IMR-90 (cell line): ENCODE measurements at regions not wholly inside any gene's neighbourhood (a gene's known extent, or its start where the extent isn't known, plus 50 kb on each side); places are given as distances from the start of the nearest gene placed in this dataset.

ENCODE experiments used
- ATAC-seq: fragments of 200-7000 bp; cut with Tn5 transposase; 2 replicates; pipeline ENCODE4 v1.9.1; 2020; ENCODE audit warnings: low read depth, mild to moderate bottlenecking, moderate library complexity
- BruUV-seq: library from RNA; stranded (reverse); fragments of 400-500 nt; replicated peaks from 2 replicates; lab custom pipeline; 2021; lab: Mats Ljungman, UMichigan
- CTCF ChIA-PET: fragments of 300-600 bp; formaldehyde crosslinking; extraction: SDS; loops from one replicate; lab custom pipeline; 2021; ENCODE audit warnings: antibody characterized with exemption; lab: Yijun Ruan, JAX
- POLR2A ChIA-PET: fragments of 300-600 bp; sonication (Branson Sonifier 250); formaldehyde crosslinking; loops from one replicate; lab custom pipeline; 2022; ENCODE audit warnings: antibody characterized with exemption; ENCODE audit not compliant: unreplicated experiment; lab: Charles Lee
- DNase-seq: peaks from one replicate; pipeline ENCODE4 v3.0.0; 2013
- H2AFZ ChIP-seq: replicated peaks from 2 replicates; pipeline ENCODE3; 2013; ENCODE audit warnings: low read length, mild to moderate bottlenecking; ENCODE audit not compliant: poor library complexity
- H2AK5ac ChIP-seq: 2 replicates; pipeline ENCODE4 v1.6.1; 2013; ENCODE audit warnings: low read depth, low read length, inconsistent platforms
- H2AK9ac ChIP-seq: replicated peaks from 2 replicates; pipeline ENCODE3; 2013; ENCODE audit warnings: mild to moderate bottlenecking, low read depth, low read length, moderate library complexity; ENCODE audit not compliant: poor library complexity
- H2BK120ac ChIP-seq: 2 replicates; pipeline ENCODE4 v1.6.1; 2013; ENCODE audit warnings: low read depth, low read length, inconsistent platforms
- H2BK15ac ChIP-seq: 3 replicates; pipeline ENCODE4 v1.6.1; 2013; ENCODE audit warnings: low read depth, low read length, inconsistent platforms
- H2BK20ac ChIP-seq: 2 replicates; pipeline ENCODE4 v1.6.1; 2013; ENCODE audit warnings: low read depth, mild to moderate bottlenecking, inconsistent platforms, low read length, moderate library complexity
- H2BK5ac ChIP-seq: 2 replicates; pipeline ENCODE4 v1.6.1; 2013; ENCODE audit warnings: mild to moderate bottlenecking, low read depth, low read length, inconsistent platforms; ENCODE audit not compliant: poor library complexity, severe bottlenecking
- H3K14ac ChIP-seq: replicated peaks from 2 replicates; pipeline ENCODE4 v1.6.1; 2013; ENCODE audit warnings: low read depth, low read length, inconsistent platforms
- H3K18ac ChIP-seq: 2 replicates; pipeline ENCODE4 v1.6.1; 2013; ENCODE audit warnings: low read depth, low read length, control low read depth
- H3K23ac ChIP-seq: 2 replicates; pipeline ENCODE4 v1.6.1; 2013; ENCODE audit warnings: low read depth, low read length, inconsistent platforms
- H3K27ac ChIP-seq: 2 replicates; pipeline ENCODE4 v1.5.1; 2013; ENCODE audit warnings: mild to moderate bottlenecking, control low read depth, low read length; ENCODE audit not compliant: insufficient read depth
- H3K27me3 ChIP-seq: 2 replicates; pipeline ENCODE4 v1.6.1; 2013; ENCODE audit warnings: low read length; ENCODE audit not compliant: control insufficient read depth, insufficient read depth
- H3K36me3 ChIP-seq: 2 replicates; pipeline ENCODE4 v1.6.1; 2013; ENCODE audit warnings: low read length, mixed read lengths; ENCODE audit not compliant: control insufficient read depth, insufficient read depth
- H3K4ac ChIP-seq: 2 replicates; pipeline ENCODE4 v1.6.1; 2013; ENCODE audit warnings: low read depth, low read length, inconsistent platforms
- H3K4me1 ChIP-seq: 2 replicates; pipeline ENCODE4 v1.6.1; 2013; ENCODE audit warnings: low read length, mixed read lengths; ENCODE audit not compliant: control insufficient read depth, insufficient read depth
- H3K4me2 ChIP-seq: 2 replicates; pipeline ENCODE4 v1.6.1; 2013; ENCODE audit warnings: low read depth, mild to moderate bottlenecking, control low read depth, low read length, moderate library complexity
- H3K4me3 ChIP-seq: 2 replicates; pipeline ENCODE4 v1.5.1; 2013; ENCODE audit warnings: low read depth, mild to moderate bottlenecking, control low read depth, low read length, moderate library complexity; ENCODE audit not compliant: insufficient read depth
- H3K56ac ChIP-seq: 2 replicates; pipeline ENCODE4 v1.6.1; 2013; ENCODE audit warnings: low read length, inconsistent platforms; ENCODE audit not compliant: insufficient read depth; ENCODE audit errors: extremely low read depth
- H3K79me1 ChIP-seq, 2 experiments: 2 replicates each; pipeline ENCODE4 v1.6.1; 2013; ENCODE audit warnings: low read length in 2 of 2, inconsistent platforms in 1 of 2, low read depth in 1 of 2
- H3K9ac ChIP-seq: 2 replicates; pipeline ENCODE4 v1.6.1; 2013; ENCODE audit warnings: low read depth, low read length, control low read depth
- H3K9me1 ChIP-seq: 2 replicates; pipeline ENCODE4 v1.6.1; 2013; ENCODE audit warnings: low read length, inconsistent platforms; ENCODE audit not compliant: insufficient read depth
- H3K9me3 ChIP-seq: 2 replicates; pipeline ENCODE4 v1.6.1; 2013; ENCODE audit warnings: low read length; ENCODE audit not compliant: control insufficient read depth, insufficient read depth
- H4K20me1 ChIP-seq: 2 replicates; pipeline ENCODE4 v1.6.1; 2013; ENCODE audit warnings: low read length, inconsistent platforms; ENCODE audit not compliant: insufficient read depth
- H4K5ac ChIP-seq: 2 replicates; pipeline ENCODE4 v1.6.1; 2013; ENCODE audit warnings: mild to moderate bottlenecking, low read depth, low read length, control low read depth
- H4K8ac ChIP-seq, 2 experiments: 2 replicates each; pipeline ENCODE4 v1.6.1; 2013; ENCODE audit warnings: low read depth in 2 of 2, low read length in 2 of 2, control low read depth in 1 of 2, inconsistent platforms in 1 of 2
- H4K91ac ChIP-seq: 2 replicates; pipeline ENCODE4 v1.6.1; 2013; ENCODE audit warnings: low read depth, low read length, inconsistent platforms; ENCODE audit not compliant: insufficient read depth
- BHLHE40 ChIP-seq: fragments of 150-350 bp; IDR thresholded peaks from 2 replicates; pipeline ENCODE4 v1.6.1; 2016; ENCODE audit warnings: mild to moderate bottlenecking, low read depth, low read length
- CEBPB ChIP-seq: IDR thresholded peaks from 2 replicates; pipeline ENCODE4 v1.6.1; 2012; ENCODE audit warnings: low read depth, low read length, improper control_type of control experiment
- CHD1 ChIP-seq: IDR thresholded peaks from 2 replicates; pipeline ENCODE4 v1.6.1; 2012; ENCODE audit warnings: low read depth, low read length, improper control_type of control experiment
- FOS ChIP-seq: fragments of 150-350 bp; IDR thresholded peaks from 2 replicates; pipeline ENCODE4 v1.6.1; 2016; ENCODE audit warnings: low read depth, low read length
- MAZ ChIP-seq: IDR thresholded peaks from 2 replicates; pipeline ENCODE4 v1.6.1; 2012; ENCODE audit warnings: low read depth, mild to moderate bottlenecking, low read length, improper control_type of control experiment, moderate library complexity, borderline replicate concordance
- MXI1 ChIP-seq: IDR thresholded peaks from 2 replicates; pipeline ENCODE4 v1.6.1; 2012; ENCODE audit warnings: low read depth, mild to moderate bottlenecking, low read length, moderate library complexity, borderline replicate concordance
- RAD21 ChIP-seq: IDR thresholded peaks from 2 replicates; pipeline ENCODE4 v1.6.1; 2012; ENCODE audit warnings: low read length, improper control_type of control experiment
- RCOR1 ChIP-seq: IDR thresholded peaks from 2 replicates; pipeline ENCODE4 v1.6.1; 2012; ENCODE audit warnings: mild to moderate bottlenecking, low read length, improper control_type of control experiment; ENCODE audit not compliant: insufficient replicate concordance
- SMC3 ChIP-seq: fragments of 150-350 bp; IDR thresholded peaks from 2 replicates; pipeline ENCODE4 v1.6.1; 2016; ENCODE audit warnings: low read depth, mild to moderate bottlenecking, antibody characterized with exemption, low read length, moderate library complexity
- WGBS, 2 experiments: methylation state at CpG; one replicate each; pipeline versions ENCODE4 v1.1.5 to v1.1.7; 2013; ENCODE audit warnings: missing lambda C conversion rate in 2 of 2; ENCODE audit not compliant: insufficient read length in 1 of 2; ENCODE audit errors: extremely low coverage in 2 of 2; 5-methylcytosine and 5-hydroxymethylcytosine counted together
- dilution Hi-C: fragments of 300-500 bp; cut with HindIII; formaldehyde crosslinking; loops from one replicate; pipeline ENCODE4 v1.14.3; 2018; ENCODE audit warnings: low sequenced_read_pairs; ENCODE audit not compliant: unreplicated experiment
- in situ Hi-C: fragments of 300-500 bp; cut with MboI; formaldehyde crosslinking; loops from 3 replicates; pipeline ENCODE4 v1.14.3; 2019; ENCODE audit warnings: low sequenced_read_pairs, inconsistent platforms, mixed read lengths
- intact Hi-C: fragments of 100-400 bp; cut with micrococcal nuclease; formaldehyde crosslinking; loops from 2 replicates; pipeline ENCODE4 v1.10.0; 2022
- TF ChIP-seq, protein P1 (sequence below): fragments of 150-350 bp; IDR thresholded peaks from 2 replicates; pipeline ENCODE4 v1.6.1; 2016; ENCODE audit warnings: low read depth, mild to moderate bottlenecking, low read length, moderate library complexity, borderline replicate concordance

DNA sequence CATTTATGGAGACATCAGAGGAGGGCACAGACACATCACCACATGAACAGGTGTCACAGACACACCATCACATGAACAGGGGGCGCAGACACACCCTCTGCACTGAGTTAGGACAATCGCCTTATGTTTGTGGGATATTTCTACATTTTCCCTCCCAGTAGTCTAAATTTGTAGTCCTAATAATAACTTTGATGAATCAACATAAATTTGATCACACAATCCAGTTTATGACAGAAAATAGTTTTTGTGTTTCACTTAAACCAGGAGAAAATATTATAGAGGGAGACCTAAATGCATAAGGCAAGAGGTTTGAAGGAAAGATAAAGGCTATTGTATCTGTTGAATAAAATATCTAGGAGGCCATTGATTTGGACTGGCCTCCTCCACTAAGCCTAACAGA lies 195.7 kb downstream of the GPX5 start:
- no peaks in the 10 kb centered on the region for H3K9me1 ChIP-seq
- no peak overlapping the region for H3K4me3 ChIP-seq
- H2AK5ac ChIP-seq = no peak overlapping the region
- no peak overlapping the region for H2BK120ac ChIP-seq
- H4K91ac ChIP-seq = no peak overlapping the region
- H3K27me3 ChIP-seq = no peaks in the 10 kb centered on the region
- no peak overlapping the region for H4K5ac ChIP-seq
- no peak overlapping the region for H3K4ac ChIP-seq
- BruUV-seq = no TSS peak
- no peak overlapping the region for H3K9ac ChIP-seq
- DNase-seq (no peak), ATAC-seq (no peak)
- no peaks in the 10 kb centered on the region for H3K4me1 ChIP-seq
- no peaks in the 10 kb centered on the region for H3K9me3 ChIP-seq
- in situ Hi-C loops = no loop called here
- no peaks in the 10 kb centered on the region for H3K36me3 ChIP-seq
- no peaks in the 10 kb centered on the region for H3K79me1 ChIP-seq
- no peak overlapping the region for H2BK5ac ChIP-seq
- no peak overlapping the region for H3K56ac ChIP-seq
- no peaks in the 10 kb centered on the region for H4K20me1 ChIP-seq
- intact Hi-C loops = no loop called here
- H3K23ac ChIP-seq = no peak overlapping the region
- no peak overlapping the region for H4K8ac ChIP-seq
- H2AK9ac ChIP-seq = no peak overlapping the region
- dilution Hi-C loops = no loop called here
- H3K27ac ChIP-seq = no peak overlapping the region
- TF ChIP-seq, protein P1, sequence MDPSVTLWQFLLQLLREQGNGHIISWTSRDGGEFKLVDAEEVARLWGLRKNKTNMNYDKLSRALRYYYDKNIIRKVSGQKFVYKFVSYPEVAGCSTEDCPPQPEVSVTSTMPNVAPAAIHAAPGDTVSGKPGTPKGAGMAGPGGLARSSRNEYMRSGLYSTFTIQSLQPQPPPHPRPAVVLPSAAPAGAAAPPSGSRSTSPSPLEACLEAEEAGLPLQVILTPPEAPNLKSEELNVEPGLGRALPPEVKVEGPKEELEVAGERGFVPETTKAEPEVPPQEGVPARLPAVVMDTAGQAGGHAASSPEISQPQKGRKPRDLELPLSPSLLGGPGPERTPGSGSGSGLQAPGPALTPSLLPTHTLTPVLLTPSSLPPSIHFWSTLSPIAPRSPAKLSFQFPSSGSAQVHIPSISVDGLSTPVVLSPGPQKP = no peak
- TF ChIP-seq FOS = no peak
- no peak for TF ChIP-seq RCOR1
- no peak for TF ChIP-seq BHLHE40
- no peak for TF ChIP-seq MXI1
- no peak for TF ChIP-seq SMC3
- no peak for TF ChIP-seq CHD1
- no peak for TF ChIP-seq RAD21
- TF ChIP-seq MAZ = no peak
- no peak for TF ChIP-seq CEBPB
- H2BK20ac ChIP-seq = no peak overlapping the region
- POLR2A ChIA-PET = no interaction called here
- H3K18ac ChIP-seq = no peak overlapping the region
- no CpG with 5 or more reads among the region's 2 CpGs for WGBS, 2 experiments
- no peak overlapping the region for H3K4me2 ChIP-seq
- no peak overlapping the region for H2AFZ ChIP-seq
- H2BK15ac ChIP-seq = no peak overlapping the region
- H3K14ac ChIP-seq = no peak overlapping the region
- CTCF ChIA-PET = no interaction called here
